Esophagus squamous epithelium (tissue), 5 donors: ENCODE measurements at regions not wholly inside any gene's neighbourhood (a gene's known extent, or its start where the extent isn't known, plus 50 kb on each side); places are given as distances from the start of the nearest gene placed in this dataset.
"Not testable (repeated sequence)": the region's sequence is repeated elsewhere in the genome, so short reads cannot be mapped to it uniquely, and the experiment has no call there.

Source experiments
- DNase-seq: peaks from one replicate; lab custom pipeline; 2025; lab: John Stamatoyannopoulos, UW
- H3K27ac ChIP-seq, 4 donors: fragments of 200-600 bp; sonication (generic); one replicate each; pipeline ENCODE4 v1.5.1; 2016 to 2019; ENCODE audit warnings: mild to moderate bottlenecking in 1 of 4
- H3K27me3 ChIP-seq, 4 donors: fragments of 200-600 bp; sonication (generic); 1 replicate in 3 of 4; 2 replicates in 1 of 4; pipeline versions ENCODE4 v1.5.1 to v1.6.0; 2017 to 2021; ENCODE audit warnings: antibody characterized with exemption in 1 of 4
- H3K36me3 ChIP-seq, 3 donors: fragments of 200-600 bp; sonication (generic); one replicate each; pipeline ENCODE4 v1.5.1; 2016 to 2019
- H3K4me1 ChIP-seq, 3 donors: fragments of 200-600 bp; sonication (generic); one replicate each; pipeline ENCODE4 v1.5.1; 2017 to 2019
- H3K4me3 ChIP-seq, 4 donors: fragments of 200-600 bp; sonication (generic); 1 replicate in 3 of 4; 2 replicates in 1 of 4; pipeline ENCODE4 v1.5.1; 2016 to 2019; ENCODE audit warnings: mild to moderate bottlenecking in 2 of 4, moderate library complexity in 1 of 4
- H3K9me3 ChIP-seq, 3 donors: fragments of 200-600 bp; sonication (generic); one replicate each; pipeline ENCODE4 v1.5.1; 2016 to 2019
- POLR2A ChIP-seq, 4 donors: fragments of 450-650 bp; IDR thresholded peaks; one replicate each; pipeline ENCODE4 v1.6.1; 2017; ENCODE audit warnings: antibody characterized with exemption in 4 of 4, mild to moderate bottlenecking in 4 of 4, moderate library complexity in 3 of 4
- WGBS, 2 donors: methylation state at CpG; one replicate each; pipeline ENCODE4 v1.1.5; 2018; 5-methylcytosine and 5-hydroxymethylcytosine counted together
- intact Hi-C: fragments of 100-400 bp; cut with DNase I; formaldehyde crosslinking; loops from one replicate; pipeline ENCODE4 v1.15.0; 2022
- TF ChIP-seq, protein P1 (sequence below), 6 experiments: fragments of 450-650 bp in 4 of 6; fragments of 200-600 bp in 2 of 6; sonication (generic) in 2 of 6; IDR thresholded peaks; one replicate each; pipeline ENCODE4 v1.5.1; 2016 to 2019; ENCODE audit warnings: antibody characterized with exemption in 6 of 6, mild to moderate bottlenecking in 4 of 6, moderate library complexity in 4 of 6
- donor health status: DM: yes; HTN: yes; CAD: no.

DNA sequence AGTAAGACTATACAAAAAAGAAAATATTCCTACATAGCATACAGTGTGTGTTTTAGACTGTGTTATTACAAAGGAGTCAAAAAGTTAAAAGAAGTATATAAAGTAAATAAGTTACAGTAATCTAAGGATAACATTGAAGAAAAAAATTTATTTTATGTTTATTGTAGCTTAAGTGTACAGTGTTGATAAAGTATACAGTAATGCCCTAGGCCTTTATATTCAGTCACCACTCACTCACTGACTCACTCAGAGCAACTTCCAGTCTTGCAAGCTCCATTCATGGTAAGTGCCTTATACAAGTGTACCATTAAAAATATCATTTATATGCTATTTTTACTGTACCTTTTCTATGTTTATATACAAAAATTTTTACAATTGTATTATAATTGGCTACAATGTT lies 220.1 kb downstream of the BCHE start:
- peaks cover 0 to 3% (median 0%) of the 10 kb centered on the region in 3 donors for H3K9me3 ChIP-seq
- TF ChIP-seq POLR2A (IDR thresholded peaks at IDR 0.05) = no peak
- TF ChIP-seq, protein P1, sequence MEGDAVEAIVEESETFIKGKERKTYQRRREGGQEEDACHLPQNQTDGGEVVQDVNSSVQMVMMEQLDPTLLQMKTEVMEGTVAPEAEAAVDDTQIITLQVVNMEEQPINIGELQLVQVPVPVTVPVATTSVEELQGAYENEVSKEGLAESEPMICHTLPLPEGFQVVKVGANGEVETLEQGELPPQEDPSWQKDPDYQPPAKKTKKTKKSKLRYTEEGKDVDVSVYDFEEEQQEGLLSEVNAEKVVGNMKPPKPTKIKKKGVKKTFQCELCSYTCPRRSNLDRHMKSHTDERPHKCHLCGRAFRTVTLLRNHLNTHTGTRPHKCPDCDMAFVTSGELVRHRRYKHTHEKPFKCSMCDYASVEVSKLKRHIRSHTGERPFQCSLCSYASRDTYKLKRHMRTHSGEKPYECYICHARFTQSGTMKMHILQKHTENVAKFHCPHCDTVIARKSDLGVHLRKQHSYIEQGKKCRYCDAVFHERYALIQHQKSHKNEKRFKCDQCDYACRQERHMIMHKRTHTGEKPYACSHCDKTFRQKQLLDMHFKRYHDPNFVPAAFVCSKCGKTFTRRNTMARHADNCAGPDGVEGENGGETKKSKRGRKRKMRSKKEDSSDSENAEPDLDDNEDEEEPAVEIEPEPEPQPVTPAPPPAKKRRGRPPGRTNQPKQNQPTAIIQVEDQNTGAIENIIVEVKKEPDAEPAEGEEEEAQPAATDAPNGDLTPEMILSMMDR (IDR thresholded peaks at IDR 0.05) = no peak
- intact Hi-C loops = no loop called here
- no peaks in the 10 kb centered on the region for H3K4me1 ChIP-seq
- no peak overlapping the region for H3K4me3 ChIP-seq
- H3K27ac ChIP-seq = no peak overlapping the region
- H3K36me3 ChIP-seq = no peaks in the 10 kb centered on the region
- no peak for DNase-seq
- H3K27me3 ChIP-seq = no peaks in the 10 kb centered on the region

DNA sequence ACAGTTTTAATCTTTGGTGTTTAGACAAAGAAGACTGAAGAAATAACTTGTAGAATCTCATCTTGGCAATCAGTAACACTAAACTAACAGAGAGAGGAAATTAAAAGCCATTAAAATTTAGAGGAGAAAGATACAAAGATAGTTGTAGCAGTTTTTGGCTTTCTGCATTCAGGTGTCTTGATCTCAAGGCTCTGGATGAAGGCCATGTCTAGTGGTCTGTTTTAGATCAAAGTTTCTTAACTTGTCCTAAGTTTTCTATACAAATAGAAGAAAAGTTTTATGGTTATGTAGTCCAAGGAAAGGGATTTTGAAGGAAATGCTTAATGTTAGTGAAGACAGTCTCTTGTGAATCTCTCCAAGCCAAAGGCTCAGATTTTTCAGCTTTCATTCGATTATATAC lies 222.9 kb downstream of the BCHE start:
- Histone ChIP-seq H3K4me3 (no peak overlapping the region), H3K4me1 (no peaks in the 10 kb centered on the region), H3K36me3 (no peaks in the 10 kb centered on the region), H3K27me3 (no peaks in the 10 kb centered on the region), H3K9me3 (no peaks in the 10 kb centered on the region), H3K27ac (no peak overlapping the region)
- no peak for DNase-seq
- WGBS, 2 donors = 50 to 75% methylated on average over 1 of the region's 1 CpG
- intact Hi-C loops = no loop called here
- TF ChIP-seq, protein P1 (IDR thresholded peaks at IDR 0.05) = no peak
- TF ChIP-seq POLR2A (IDR thresholded peaks at IDR 0.05) = no peak

DNA sequence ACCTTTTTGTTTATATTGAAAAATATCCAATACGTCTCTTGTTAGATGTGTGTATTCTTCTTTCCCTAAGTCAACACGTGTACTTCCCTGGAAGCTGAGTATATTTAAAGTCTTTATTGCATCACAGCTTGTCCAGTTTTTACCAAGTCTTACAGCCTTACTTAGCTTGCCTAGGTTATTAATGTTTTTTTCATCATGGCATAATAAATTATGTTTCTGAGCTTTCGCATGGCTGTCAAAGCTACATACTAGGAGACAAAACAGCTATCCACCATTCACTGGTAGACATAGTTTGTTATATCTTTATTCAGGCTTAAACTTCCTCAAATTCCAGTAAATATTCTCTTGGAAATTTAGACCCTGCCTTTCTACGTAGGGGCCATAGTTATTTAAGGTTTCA lies 224.2 kb downstream of the BCHE start:
- intact Hi-C loops = no loop called here
- Histone ChIP-seq H3K27ac (no peak overlapping the region), H3K4me1 (no peaks in the 10 kb centered on the region), H3K27me3 (no peaks in the 10 kb centered on the region), H3K4me3 (no peak overlapping the region), H3K36me3 (no peaks in the 10 kb centered on the region), H3K9me3 (no peaks in the 10 kb centered on the region)
- 45 to 50% methylated on average over 4 of the region's 4 CpGs for WGBS, 2 donors
- DNase-seq = no peak
- TF ChIP-seq POLR2A (IDR thresholded peaks at IDR 0.05) = no peak
- TF ChIP-seq, protein P1 (IDR thresholded peaks at IDR 0.05) = no peak

DNA sequence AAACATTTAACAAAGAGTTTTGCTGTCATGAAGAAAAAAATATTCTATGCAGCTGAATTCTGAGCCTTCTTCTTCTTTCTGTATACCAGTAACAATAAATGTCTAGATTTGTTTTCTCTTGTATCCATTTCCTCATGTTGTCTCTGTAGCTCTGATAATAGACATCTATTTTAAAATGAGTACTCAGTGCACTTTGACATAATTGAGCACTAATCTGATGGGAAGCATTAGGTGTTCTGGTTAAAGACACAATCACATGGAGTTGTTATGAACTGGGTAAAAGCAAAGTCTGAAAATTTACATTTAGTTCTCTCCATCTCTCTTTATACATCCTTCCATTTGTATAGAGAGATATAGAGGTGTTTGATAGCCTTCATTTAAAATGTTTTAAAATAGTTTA lies 230.0 kb downstream of the BCHE start:
- DNase-seq = no peak
- Histone ChIP-seq H3K27ac (no peak overlapping the region), H3K4me1 (no peaks in the 10 kb centered on the region), H3K9me3 (no peaks in the 10 kb centered on the region), H3K4me3 (no peak overlapping the region), H3K27me3 (no peaks in the 10 kb centered on the region), H3K36me3 (no peaks in the 10 kb centered on the region)
- TF ChIP-seq, protein P1 (IDR thresholded peaks at IDR 0.05) = no peak
- TF ChIP-seq POLR2A (IDR thresholded peaks at IDR 0.05) = no peak
- intact Hi-C loops = no loop called here

DNA sequence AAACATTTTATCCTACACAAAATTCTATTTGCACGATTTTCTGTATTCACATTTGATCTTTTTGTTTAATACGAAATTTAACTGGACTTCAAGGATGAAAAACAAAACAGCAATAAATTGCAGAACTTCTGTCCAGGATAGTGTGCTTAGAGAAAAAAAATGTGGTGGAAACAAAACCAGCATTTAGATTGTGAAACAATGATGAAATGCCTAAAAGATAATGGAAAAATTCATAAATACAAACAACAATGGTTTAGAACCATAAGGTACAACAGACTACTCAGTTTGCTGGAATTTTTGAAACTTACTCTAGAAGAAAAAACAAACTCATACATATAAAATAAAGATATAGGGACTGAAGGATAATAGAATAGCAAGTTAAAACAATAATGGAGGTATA lies 234.0 kb downstream of the BCHE start:
- Histone ChIP-seq H3K9me3 (no peaks in the 10 kb centered on the region), H3K4me1 (no peaks in the 10 kb centered on the region), H3K27me3 (no peaks in the 10 kb centered on the region), H3K27ac (no peak overlapping the region), H3K36me3 (no peaks in the 10 kb centered on the region), H3K4me3 (no peak overlapping the region)
- DNase-seq = no peak
- 77 to 79% methylated on average over 2 of the region's 2 CpGs for WGBS, 2 donors
- intact Hi-C loops = no loop called here
- TF ChIP-seq, protein P1 (IDR thresholded peaks at IDR 0.05) = no peak
- TF ChIP-seq POLR2A (IDR thresholded peaks at IDR 0.05) = no peak

DNA sequence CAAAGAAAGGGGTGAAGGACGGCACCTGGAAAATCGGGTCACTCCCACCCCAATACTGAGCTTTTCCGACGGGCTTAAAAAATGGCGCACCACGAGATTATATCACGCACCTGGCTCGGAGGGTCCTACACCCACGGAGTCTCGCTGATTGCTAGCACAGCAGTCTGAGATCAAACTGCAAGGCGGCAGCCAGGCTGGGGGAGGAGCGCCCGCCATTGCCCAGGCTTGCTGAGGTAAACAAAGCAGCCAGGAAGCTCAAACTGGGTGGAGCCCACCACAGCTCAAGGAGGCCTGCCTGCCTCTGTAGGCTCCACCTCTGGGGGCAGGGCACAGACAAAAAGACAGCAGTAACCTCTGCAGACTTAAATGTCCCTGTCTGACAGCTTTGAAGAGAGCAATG lies 264.7 kb downstream of the BCHE start:
- WGBS, 2 donors = 88 to 93% methylated on average over 7 to 13 of the region's 13 CpGs
- not testable (repeated sequence) for H3K36me3 ChIP-seq, DNase-seq

More for the DNA sequence above, 264.7 kb downstream of the BCHE start:
- H3K27ac ChIP-seq, H3K9me3 ChIP-seq, H3K4me3 ChIP-seq, H3K27me3 ChIP-seq, H3K4me1 ChIP-seq, intact Hi-C loops: not testable (repeated sequence)
